Mucosa of descending colon (tissue), 3 donors: ENCODE measurements at regions not wholly inside any gene's neighbourhood (a gene's known extent, or its start where the extent isn't known, plus 50 kb on each side); places are given as distances from the start of the nearest gene placed in this dataset.
A peak's percentile ranks its signal among the peaks of the same experiment; 100 is the strongest.
"Not testable (repeated sequence)": the region's sequence is repeated elsewhere in the genome, so short reads cannot be mapped to it uniquely, and the experiment has no call there.

ENCODE experiments used
- ATAC-seq: fragments of 200-7000 bp; cut with Tn5 transposase; one replicate; pipeline ENCODE4 v1.9.1; 2020; ENCODE audit warnings: mild to moderate bottlenecking, moderate library complexity
- DNase-seq, 3 donors: peaks; one replicate each; pipeline ENCODE4 v3.0.0-alpha.2; 2020
- H3K36me3 ChIP-seq: fragments of 200-600 bp; one replicate; pipeline ENCODE4 v1.8.0; 2021; ENCODE audit warnings: low read depth, mild to moderate bottlenecking
- H3K4me1 ChIP-seq: fragments of 200-600 bp; one replicate; pipeline ENCODE4 v1.8.0; 2021; ENCODE audit warnings: low read depth, mild to moderate bottlenecking
- H3K4me3 ChIP-seq: fragments of 200-600 bp; one replicate; pipeline ENCODE4 v1.8.0; 2021; ENCODE audit warnings: mild to moderate bottlenecking
- H3K9me3 ChIP-seq: fragments of 200-600 bp; one replicate; pipeline ENCODE4 v1.8.0; 2021; ENCODE audit warnings: mild to moderate bottlenecking
- CTCF ChIP-seq: fragments of 200-600 bp; IDR thresholded peaks from one replicate; pipeline ENCODE4 v1.8.0; 2022; ENCODE audit warnings: antibody characterized with exemption, mild to moderate bottlenecking
- intact Hi-C, 2 donors: fragments of 100-400 bp; cut with DNase I in 1 of 2; cut with micrococcal nuclease in 1 of 2; formaldehyde crosslinking; loops; one replicate each; pipeline versions ENCODE4 v1.11.0 to v1.11.1; 2022; cut with DNase I, micrococcal nuclease
- donor health status: DM: no; HTN: no; CAD: no; lungs with moderate emphysema.
- donor health status: DM: no; HTN: no; CAD: no.
- donor health status: DM: no; HTN: yes; CAD: no.

- Histone ChIP-seq H3K4me1 (no peaks in the 10 kb centered on the region), H3K9me3 (no peaks in the 10 kb centered on the region), H3K36me3 (no peaks in the 10 kb centered on the region), H3K4me3 (no peak overlapping the region)
- intact Hi-C loops = no loop called here
- no peak for ATAC-seq
- no peak for DNase-seq
- no peak for TF ChIP-seq CTCF
Observed at GRCh38 chr4:189600718-189601435, 339.8 kb upstream of the FRG1 start.

- DNase-seq, H3K4me1 ChIP-seq, ATAC-seq, H3K36me3 ChIP-seq, H3K9me3 ChIP-seq, intact Hi-C loops, H3K4me3 ChIP-seq: not testable (repeated sequence)
Observed at GRCh38 chr4:189602827-189603226, 337.8 kb upstream of the FRG1 start.

- intact Hi-C loops, ATAC-seq, H3K4me1 ChIP-seq, H3K4me3 ChIP-seq, DNase-seq, H3K36me3 ChIP-seq: not testable (repeated sequence)
- H3K9me3 ChIP-seq = peaks cover 11% of the 10 kb centered on the region
Observed at GRCh38 chr4:189610571-189610970, 330.1 kb upstream of the FRG1 start.

- Histone ChIP-seq H3K36me3 (no peaks in the 10 kb centered on the region), H3K4me3 (no peak overlapping the region), H3K9me3 (peaks cover 11% of the 10 kb centered on the region), H3K4me1 (no peaks in the 10 kb centered on the region)
- TF ChIP-seq CTCF = no peak
- intact Hi-C loops = no loop called here
- DNase-seq (peak in 1 of 3 donors; percentile 5), ATAC-seq (no peak)
Observed at GRCh38 chr4:189613207-189613606, 327.5 kb upstream of the FRG1 start.

- no peak for ATAC-seq
Observed at GRCh38 chr4:189615217-189615663, 325.4 kb upstream of the FRG1 start.

GRCh38 chr4:189617741-189618140, 322.9 kb upstream of the FRG1 start:
- intact Hi-C loops, ATAC-seq, H3K4me1 ChIP-seq, DNase-seq, H3K36me3 ChIP-seq, H3K4me3 ChIP-seq: not testable (repeated sequence)
- peaks cover 11% of the 10 kb centered on the region for H3K9me3 ChIP-seq

More at GRCh38 chr4:189615217-189615663, 325.4 kb upstream of the FRG1 start:
- Histone ChIP-seq H3K4me1 (no peaks in the 10 kb centered on the region), H3K36me3 (no peaks in the 10 kb centered on the region), H3K9me3 (peaks cover 11% of the 10 kb centered on the region), H3K4me3 (no peak overlapping the region)
- intact Hi-C loops = no loop called here
- no peak for DNase-seq
- TF ChIP-seq CTCF = no peak

GRCh38 chr4:189619441-189620250, 321.0 kb upstream of the FRG1 start:
- H3K4me1 ChIP-seq, DNase-seq, ATAC-seq, intact Hi-C loops, H3K36me3 ChIP-seq, H3K4me3 ChIP-seq, H3K9me3 ChIP-seq: not testable (repeated sequence)

- H3K36me3 ChIP-seq, ATAC-seq, intact Hi-C loops, DNase-seq, H3K9me3 ChIP-seq, H3K4me3 ChIP-seq, H3K4me1 ChIP-seq: not testable (repeated sequence)
Observed at GRCh38 chr4:189622574-189622973, 318.1 kb upstream of the FRG1 start.

GRCh38 chr4:189627041-189627440, 313.6 kb upstream of the FRG1 start:
- ATAC-seq, H3K36me3 ChIP-seq, H3K9me3 ChIP-seq, H3K4me1 ChIP-seq, intact Hi-C loops, H3K4me3 ChIP-seq, DNase-seq: not testable (repeated sequence)

GRCh38 chr4:189629733-189630132, 310.9 kb upstream of the FRG1 start:
- intact Hi-C loops, H3K4me3 ChIP-seq, H3K4me1 ChIP-seq, ATAC-seq, DNase-seq, H3K9me3 ChIP-seq, H3K36me3 ChIP-seq: not testable (repeated sequence)

GRCh38 chr4:189630913-189631567, 309.6 kb upstream of the FRG1 start:
- H3K9me3 ChIP-seq, H3K4me1 ChIP-seq, ATAC-seq, intact Hi-C loops, H3K36me3 ChIP-seq, H3K4me3 ChIP-seq, DNase-seq: not testable (repeated sequence)
